Progenitor cell of endocrine pancreas (in vitro differentiated cells): ENCODE measurements at regions not wholly inside any gene's neighbourhood (a gene's known extent, or its start where the extent isn't known, plus 50 kb on each side); places are given as distances from the start of the nearest gene placed in this dataset.

ENCODE experiments used
- DNase-seq: peaks from one replicate; pipeline ENCODE4 v3.0.0; 2021; ENCODE audit warnings: low spot score; ENCODE audit not compliant: unreplicated experiment
- H3K27ac Mint-ChIP-seq: 2 replicates; pipeline ENCODE4 v1.8.0; 2021; ENCODE audit warnings: mild to moderate bottlenecking, moderate library complexity, mixed read lengths
- H3K27me3 Mint-ChIP-seq: 2 replicates; pipeline ENCODE4 v1.8.0; 2021; ENCODE audit warnings: mixed read lengths
- H3K36me3 Mint-ChIP-seq: 2 replicates; pipeline ENCODE4 v1.8.0; 2022; ENCODE audit warnings: mixed read lengths; ENCODE audit not compliant: insufficient read depth
- H3K4me1 Mint-ChIP-seq: 2 replicates; pipeline ENCODE4 v1.8.0; 2021; ENCODE audit warnings: low read depth, mixed read lengths
- H3K4me3 Mint-ChIP-seq: 2 replicates; pipeline ENCODE4 v1.8.0; 2021; ENCODE audit warnings: low read depth, mild to moderate bottlenecking, moderate library complexity, mixed read lengths
- H3K9me3 Mint-ChIP-seq: 2 replicates; pipeline ENCODE4 v1.8.0; 2021; ENCODE audit warnings: low read depth, mixed read lengths
- TF ChIP-seq, protein P1 (sequence below): fragments of 200-600 bp; sonication (generic); IDR thresholded peaks from one replicate; pipeline ENCODE4 v1.5.0; 2021; ENCODE audit warnings: antibody characterized with exemption, mild to moderate bottlenecking; ENCODE audit not compliant: unreplicated experiment

DNA sequence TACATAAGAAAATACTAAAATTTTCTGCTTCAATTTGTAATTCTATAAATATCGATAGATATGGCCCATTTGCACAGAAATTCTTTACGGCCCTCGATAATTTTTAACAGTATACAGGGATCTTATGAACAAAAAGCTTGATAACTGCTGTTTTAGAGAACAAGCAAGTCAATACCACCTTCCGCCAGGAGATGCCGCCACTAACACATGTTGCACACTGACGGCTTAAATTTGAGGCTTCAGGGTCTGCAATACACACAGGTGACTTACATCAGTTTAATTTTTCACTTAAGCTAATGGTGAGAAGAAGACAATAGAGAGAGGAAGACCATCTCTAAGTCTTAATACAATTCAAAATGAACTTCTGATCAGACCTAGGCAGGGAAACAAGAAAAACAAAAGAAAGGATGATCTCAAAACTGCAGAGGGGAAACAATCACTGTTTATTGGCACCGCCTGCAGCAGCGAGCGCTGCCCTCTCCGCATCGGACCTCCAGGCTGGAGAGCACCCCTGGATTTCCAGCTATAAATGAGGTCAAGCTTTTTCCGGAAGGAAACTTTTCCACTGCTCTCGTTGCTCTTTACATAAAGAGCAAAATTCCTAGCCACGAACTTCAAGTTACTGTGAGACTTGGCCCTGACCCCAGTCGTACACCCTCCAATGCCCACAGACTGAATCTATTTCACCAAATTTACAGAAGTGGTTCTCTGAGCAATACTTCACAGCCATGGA is 53.9 kb downstream of the OTOR start:
- no peak overlapping the region for H3K4me3 Mint-ChIP-seq
- TF ChIP-seq, protein P1, sequence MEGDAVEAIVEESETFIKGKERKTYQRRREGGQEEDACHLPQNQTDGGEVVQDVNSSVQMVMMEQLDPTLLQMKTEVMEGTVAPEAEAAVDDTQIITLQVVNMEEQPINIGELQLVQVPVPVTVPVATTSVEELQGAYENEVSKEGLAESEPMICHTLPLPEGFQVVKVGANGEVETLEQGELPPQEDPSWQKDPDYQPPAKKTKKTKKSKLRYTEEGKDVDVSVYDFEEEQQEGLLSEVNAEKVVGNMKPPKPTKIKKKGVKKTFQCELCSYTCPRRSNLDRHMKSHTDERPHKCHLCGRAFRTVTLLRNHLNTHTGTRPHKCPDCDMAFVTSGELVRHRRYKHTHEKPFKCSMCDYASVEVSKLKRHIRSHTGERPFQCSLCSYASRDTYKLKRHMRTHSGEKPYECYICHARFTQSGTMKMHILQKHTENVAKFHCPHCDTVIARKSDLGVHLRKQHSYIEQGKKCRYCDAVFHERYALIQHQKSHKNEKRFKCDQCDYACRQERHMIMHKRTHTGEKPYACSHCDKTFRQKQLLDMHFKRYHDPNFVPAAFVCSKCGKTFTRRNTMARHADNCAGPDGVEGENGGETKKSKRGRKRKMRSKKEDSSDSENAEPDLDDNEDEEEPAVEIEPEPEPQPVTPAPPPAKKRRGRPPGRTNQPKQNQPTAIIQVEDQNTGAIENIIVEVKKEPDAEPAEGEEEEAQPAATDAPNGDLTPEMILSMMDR, result peak; percentile 91
- DNase-seq, result peak; percentile 61
- no peaks in the 10 kb centered on the region for H3K4me1 Mint-ChIP-seq
- H3K9me3 Mint-ChIP-seq, result peaks cover 3% of the 10 kb centered on the region
- no peaks in the 10 kb centered on the region for H3K36me3 Mint-ChIP-seq
- H3K27me3 Mint-ChIP-seq, result peaks cover 56% of the 10 kb centered on the region
- no peak overlapping the region for H3K27ac Mint-ChIP-seq

DNA sequence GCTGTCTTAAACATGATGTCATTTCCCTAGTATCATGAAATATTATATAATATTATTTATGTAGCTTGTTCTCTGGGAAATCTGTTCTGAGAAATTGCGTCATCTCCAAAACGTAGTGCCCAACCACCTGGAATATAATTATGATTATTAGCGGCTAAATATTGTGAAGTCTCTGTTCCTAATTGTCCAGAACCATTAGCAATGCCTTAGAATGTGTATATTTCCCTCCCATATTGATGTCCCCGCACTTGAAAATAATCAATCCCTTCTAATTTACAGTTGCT is 54.4 kb downstream of the OTOR start:
- H3K4me3 Mint-ChIP-seq, result no peak overlapping the region
- no peaks in the 10 kb centered on the region for H3K4me1 Mint-ChIP-seq
- TF ChIP-seq, protein P1, result no peak
- no peaks in the 10 kb centered on the region for H3K36me3 Mint-ChIP-seq
- no peak for DNase-seq
- no peak overlapping the region for H3K27ac Mint-ChIP-seq
- H3K9me3 Mint-ChIP-seq, result peaks cover 3% of the 10 kb centered on the region
- peaks cover 61% of the 10 kb centered on the region for H3K27me3 Mint-ChIP-seq

DNA sequence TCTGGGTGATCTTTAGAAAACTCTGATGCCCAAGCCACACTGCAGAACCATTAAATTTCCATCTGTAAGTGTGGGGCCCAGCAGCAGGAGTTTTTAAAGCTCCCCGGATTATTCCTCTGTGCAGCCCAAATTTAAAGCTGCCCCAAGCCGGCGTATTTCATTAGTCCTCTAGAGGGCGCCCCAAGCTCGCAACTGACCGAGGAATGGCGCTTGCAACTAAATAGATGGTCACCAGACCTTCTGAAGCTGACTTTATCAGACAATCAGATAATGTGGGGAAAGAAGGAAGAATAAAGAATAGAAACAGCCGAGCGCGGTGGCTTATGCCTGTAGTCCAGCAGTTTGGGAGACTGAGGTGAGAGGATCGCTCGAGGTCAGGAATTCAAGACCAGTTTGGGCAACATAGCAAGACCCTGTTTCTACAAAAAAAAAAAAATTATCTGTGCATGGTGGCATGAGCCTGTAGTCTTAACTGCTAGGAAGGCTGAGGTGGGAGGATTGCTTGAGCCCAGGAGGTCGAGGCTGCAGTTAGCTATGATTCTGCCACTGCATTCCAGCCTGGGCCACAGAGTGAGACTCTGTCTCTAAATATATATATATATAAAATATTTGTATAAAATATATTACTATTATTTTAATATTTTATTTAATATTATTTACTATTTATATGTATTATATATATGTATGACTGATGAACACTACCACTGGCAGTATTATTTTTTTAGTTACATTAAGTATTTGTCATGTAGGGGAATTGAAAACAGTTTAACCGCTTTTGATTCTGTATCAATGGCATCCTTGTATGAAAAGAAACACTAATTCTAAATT is 56.0 kb downstream of the OTOR start:
- H3K9me3 Mint-ChIP-seq, result no peaks in the 10 kb centered on the region
- H3K4me1 Mint-ChIP-seq, result no peaks in the 10 kb centered on the region
- DNase-seq, result peak; percentile 54
- peaks cover 72% of the 10 kb centered on the region for H3K27me3 Mint-ChIP-seq
- H3K36me3 Mint-ChIP-seq, result no peaks in the 10 kb centered on the region
- no peak overlapping the region for H3K4me3 Mint-ChIP-seq
- TF ChIP-seq, protein P1, result peak; percentile 90
- no peak overlapping the region for H3K27ac Mint-ChIP-seq

DNA sequence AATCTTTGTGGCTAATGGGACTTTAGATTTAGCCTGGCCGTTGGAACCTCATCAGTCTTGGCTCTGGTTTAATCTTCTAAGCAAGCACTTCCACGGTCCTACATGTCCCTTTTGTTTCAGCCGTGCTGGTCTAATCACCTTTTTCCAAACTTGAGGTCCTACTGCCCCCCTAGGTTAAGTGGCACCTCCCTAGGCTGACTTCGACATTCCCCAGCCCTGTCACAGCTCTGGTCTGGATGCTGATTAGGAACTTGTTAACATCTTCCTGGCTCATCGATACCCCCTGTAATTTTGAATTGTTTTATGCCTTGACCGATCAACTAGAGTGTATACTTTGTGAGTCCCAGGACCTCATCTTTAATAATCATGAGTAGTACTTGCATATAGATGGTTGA is 56.6 kb downstream of the OTOR start:
- Mint-ChIP-seq H3K27me3 (peaks cover 73% of the 10 kb centered on the region), H3K4me1 (no peaks in the 10 kb centered on the region), H3K36me3 (no peaks in the 10 kb centered on the region), H3K4me3 (no peak overlapping the region), H3K9me3 (no peaks in the 10 kb centered on the region), H3K27ac (no peak overlapping the region)
- TF ChIP-seq, protein P1, result no peak
- DNase-seq, result no peak

DNA sequence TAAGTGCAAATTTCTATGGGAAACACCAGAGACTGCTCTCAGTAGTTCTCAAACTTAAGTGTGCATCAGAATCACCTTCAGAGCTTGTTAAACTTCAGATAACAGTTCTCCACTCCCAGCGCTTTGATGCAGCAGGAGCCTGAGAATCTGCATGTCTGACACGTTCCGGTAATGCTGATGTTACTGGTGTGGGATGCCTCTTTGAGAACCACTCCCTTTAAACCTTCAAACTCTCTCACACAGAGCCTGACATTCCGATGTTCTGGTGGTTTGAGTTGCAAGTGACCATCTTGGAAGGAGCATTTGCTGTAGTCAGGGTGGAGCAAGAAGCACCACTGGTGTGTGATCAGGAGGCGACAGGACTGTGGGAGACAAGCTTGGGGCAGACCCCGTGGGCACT is 57.9 kb downstream of the OTOR start:
- no peak overlapping the region for H3K27ac Mint-ChIP-seq
- H3K4me1 Mint-ChIP-seq, result no peaks in the 10 kb centered on the region
- no peaks in the 10 kb centered on the region for H3K9me3 Mint-ChIP-seq
- TF ChIP-seq, protein P1, result no peak
- no peak for DNase-seq
- H3K27me3 Mint-ChIP-seq, result peaks cover 77% of the 10 kb centered on the region
- H3K36me3 Mint-ChIP-seq, result no peaks in the 10 kb centered on the region
- H3K4me3 Mint-ChIP-seq, result no peak overlapping the region
